ENCODE measurements at regions not wholly inside any gene's neighbourhood (a gene's known extent, or its start where the extent isn't known, plus 50 kb on each side); places are given as distances from the start of the nearest gene placed in this dataset.

DNA sequence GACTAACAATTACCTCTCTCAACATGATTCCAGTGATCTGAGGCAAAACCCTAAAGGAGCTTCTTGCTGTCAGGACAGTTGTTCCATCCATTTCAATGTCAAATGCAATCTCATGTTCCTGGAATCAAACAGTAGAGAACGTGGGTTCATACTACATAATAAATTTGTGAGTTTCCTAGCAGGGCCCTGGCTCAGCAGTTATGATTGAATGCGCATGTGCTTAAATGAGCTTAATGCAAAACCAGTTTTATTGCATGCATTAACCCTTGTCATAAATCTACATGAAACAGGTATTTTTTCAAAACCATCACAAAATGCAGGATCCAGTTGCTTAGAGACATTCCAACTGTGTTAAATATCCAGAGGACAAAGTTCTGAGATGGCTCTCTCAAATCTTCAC is 225.4 kb upstream of the TMEM72 start:
- ChIA-PET CTCF (no interaction called here), POLR2A (no interaction called here)
- Mint-ChIP-seq H3K4me1 (no peaks in the 10 kb centered on the region), H3K27me3 (peaks cover 3% of the 10 kb centered on the region), H3K27ac (no peak overlapping the region), H3K9me3 (ENCODE audit: insufficient read depth) (no peaks in the 10 kb centered on the region), H3K4me3 (no peak overlapping the region)
- H3K36me3 ChIP-seq (replicated peaks in 1 of 2; ENCODE audit: control extremely low read depth in 1 of 2, control insufficient read depth in 1 of 2, extremely low read depth in 1 of 2, insufficient read depth in 2 of 2, low read length in 1 of 2): no peaks in the 10 kb centered on the region
- no peaks in the 10 kb centered on the region for H3K27me3 ChIP-seq (replicated peaks in 1 of 4; ENCODE audit: control extremely low read depth in 1 of 4, control insufficient read depth in 3 of 4, insufficient read depth in 4 of 4, low read length in 3 of 4)
- DNase-seq (no peak), ATAC-seq (ENCODE audit: low read depth) (no peak)
- WGBS (ENCODE audit: insufficient coverage): 100% methylated on average over 1 of the region's 2 CpGs
- no peak overlapping the region for H3K27ac ChIP-seq (ENCODE audit: low read length in 2 of 2)
- no peak overlapping the region for H3K4me2 ChIP-seq (replicated peaks; ENCODE audit: low read depth, low read length, poor library complexity, severe bottlenecking)
- H3K9ac ChIP-seq (ENCODE audit: low read length): no peak overlapping the region
- H3K9me3 ChIP-seq (ENCODE audit: control extremely low read depth in 1 of 3, control insufficient read depth in 2 of 3, insufficient read depth in 1 of 3, low read length in 2 of 3): no peaks in the 10 kb centered on the region
- no peaks in the 10 kb centered on the region for H4K20me1 ChIP-seq (ENCODE audit: control insufficient read depth, insufficient read depth, low read length, poor library complexity, severe bottlenecking)
- TF ChIP-seq EZH2 (IDR thresholded peaks at IDR 0.05; ENCODE audit: borderline replicate concordance, insufficient read depth, low read depth, low read length, poor library complexity, severe bottlenecking): no peak
- TF ChIP-seq, protein P1, sequence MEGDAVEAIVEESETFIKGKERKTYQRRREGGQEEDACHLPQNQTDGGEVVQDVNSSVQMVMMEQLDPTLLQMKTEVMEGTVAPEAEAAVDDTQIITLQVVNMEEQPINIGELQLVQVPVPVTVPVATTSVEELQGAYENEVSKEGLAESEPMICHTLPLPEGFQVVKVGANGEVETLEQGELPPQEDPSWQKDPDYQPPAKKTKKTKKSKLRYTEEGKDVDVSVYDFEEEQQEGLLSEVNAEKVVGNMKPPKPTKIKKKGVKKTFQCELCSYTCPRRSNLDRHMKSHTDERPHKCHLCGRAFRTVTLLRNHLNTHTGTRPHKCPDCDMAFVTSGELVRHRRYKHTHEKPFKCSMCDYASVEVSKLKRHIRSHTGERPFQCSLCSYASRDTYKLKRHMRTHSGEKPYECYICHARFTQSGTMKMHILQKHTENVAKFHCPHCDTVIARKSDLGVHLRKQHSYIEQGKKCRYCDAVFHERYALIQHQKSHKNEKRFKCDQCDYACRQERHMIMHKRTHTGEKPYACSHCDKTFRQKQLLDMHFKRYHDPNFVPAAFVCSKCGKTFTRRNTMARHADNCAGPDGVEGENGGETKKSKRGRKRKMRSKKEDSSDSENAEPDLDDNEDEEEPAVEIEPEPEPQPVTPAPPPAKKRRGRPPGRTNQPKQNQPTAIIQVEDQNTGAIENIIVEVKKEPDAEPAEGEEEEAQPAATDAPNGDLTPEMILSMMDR (IDR thresholded peaks at IDR 0.05): no peak
- H3K4me1 ChIP-seq (ENCODE audit: control insufficient read depth in 2 of 2, insufficient read depth in 2 of 2, low read length in 2 of 2): no peaks in the 10 kb centered on the region
- no peak overlapping the region for H3K4me3 ChIP-seq (ENCODE audit: control extremely low read depth in 1 of 5, extremely low read depth in 1 of 5, insufficient read depth in 1 of 5, low read depth in 2 of 5, low read length in 4 of 5)
- intact Hi-C loops (cut with micrococcal nuclease): no loop called here
- no peak overlapping the region for H2AFZ ChIP-seq (ENCODE audit: insufficient read depth, low read depth, low read length, poor library complexity, severe bottlenecking)
- no peaks in the 10 kb centered on the region for H3K79me2 ChIP-seq (ENCODE audit: control insufficient read depth, insufficient read depth, low read length)

DNA sequence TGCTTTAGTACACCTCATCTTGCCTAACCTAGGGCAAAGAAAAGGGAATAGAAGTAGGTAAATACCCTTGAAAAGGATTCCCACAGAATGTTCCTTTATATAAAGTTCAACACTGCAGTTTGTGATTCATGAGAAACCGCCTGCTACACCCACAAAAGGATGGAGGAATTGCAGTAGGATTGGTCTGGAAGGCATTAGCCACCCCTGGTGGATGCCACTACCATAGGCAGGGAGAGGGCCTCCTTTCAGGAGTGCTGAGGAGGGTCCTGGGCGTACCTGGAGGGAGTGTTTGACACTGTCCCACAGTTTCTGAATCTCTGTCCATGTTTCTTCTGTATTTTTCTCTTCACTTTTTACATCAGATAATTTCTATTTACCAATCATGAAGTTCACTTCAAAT is 221.8 kb upstream of the TMEM72 start:
- WGBS (ENCODE audit: insufficient coverage): 86% methylated on average over 1 of the region's 2 CpGs
- CTCF ChIA-PET: no interaction called here
- H3K4me3 Mint-ChIP-seq: no peak overlapping the region

More for the DNA sequence above, 221.8 kb upstream of the TMEM72 start:
- POLR2A ChIA-PET: no interaction called here
- H3K4me1 ChIP-seq (ENCODE audit: control insufficient read depth in 2 of 2, insufficient read depth in 2 of 2, low read length in 2 of 2): no peaks in the 10 kb centered on the region
- Mint-ChIP-seq H3K9me3 (ENCODE audit: insufficient read depth) (no peaks in the 10 kb centered on the region), H3K27me3 (peaks cover 5% of the 10 kb centered on the region), H3K27ac (no peak overlapping the region), H3K4me1 (no peaks in the 10 kb centered on the region)
- H3K9me3 ChIP-seq (ENCODE audit: control extremely low read depth in 1 of 3, control insufficient read depth in 2 of 3, insufficient read depth in 1 of 3, low read length in 2 of 3): no peaks in the 10 kb centered on the region
- no peak for ATAC-seq (ENCODE audit: low read depth)
- TF ChIP-seq EZH2 (IDR thresholded peaks at IDR 0.05; ENCODE audit: borderline replicate concordance, insufficient read depth, low read depth, low read length, poor library complexity, severe bottlenecking): no peak
- TF ChIP-seq, protein P1 (IDR thresholded peaks at IDR 0.05): no peak
- intact Hi-C loops (cut with micrococcal nuclease): no loop called here
- H4K20me1 ChIP-seq (ENCODE audit: control insufficient read depth, insufficient read depth, low read length, poor library complexity, severe bottlenecking): no peaks in the 10 kb centered on the region
- no peak overlapping the region for H3K4me3 ChIP-seq (ENCODE audit: control extremely low read depth in 1 of 5, extremely low read depth in 1 of 5, insufficient read depth in 1 of 5, low read depth in 2 of 5, low read length in 4 of 5)
- no peak overlapping the region for H3K9ac ChIP-seq (ENCODE audit: low read length)
- no peak overlapping the region for H3K4me2 ChIP-seq (replicated peaks; ENCODE audit: low read depth, low read length, poor library complexity, severe bottlenecking)
- H3K36me3 ChIP-seq (replicated peaks in 1 of 2; ENCODE audit: control extremely low read depth in 1 of 2, control insufficient read depth in 1 of 2, extremely low read depth in 1 of 2, insufficient read depth in 2 of 2, low read length in 1 of 2): no peaks in the 10 kb centered on the region
- H2AFZ ChIP-seq (ENCODE audit: insufficient read depth, low read depth, low read length, poor library complexity, severe bottlenecking): no peak overlapping the region
- H3K27ac ChIP-seq (ENCODE audit: low read length in 2 of 2): no peak overlapping the region
- H3K79me2 ChIP-seq (ENCODE audit: control insufficient read depth, insufficient read depth, low read length): no peaks in the 10 kb centered on the region
- no peaks in the 10 kb centered on the region for H3K27me3 ChIP-seq (replicated peaks in 1 of 4; ENCODE audit: control extremely low read depth in 1 of 4, control insufficient read depth in 3 of 4, insufficient read depth in 4 of 4, low read length in 3 of 4)
- no peak for DNase-seq

All from B cell (primary cell).